ENCODE measurements at regions not wholly inside any gene's neighbourhood (a gene's known extent, or its start where the extent isn't known, plus 50 kb on each side); places are given as distances from the start of the nearest gene placed in this dataset.
"Not testable (repeated sequence)": the region's sequence is repeated elsewhere in the genome, so short reads cannot be mapped to it uniquely, and the experiment has no call there.

DNA sequence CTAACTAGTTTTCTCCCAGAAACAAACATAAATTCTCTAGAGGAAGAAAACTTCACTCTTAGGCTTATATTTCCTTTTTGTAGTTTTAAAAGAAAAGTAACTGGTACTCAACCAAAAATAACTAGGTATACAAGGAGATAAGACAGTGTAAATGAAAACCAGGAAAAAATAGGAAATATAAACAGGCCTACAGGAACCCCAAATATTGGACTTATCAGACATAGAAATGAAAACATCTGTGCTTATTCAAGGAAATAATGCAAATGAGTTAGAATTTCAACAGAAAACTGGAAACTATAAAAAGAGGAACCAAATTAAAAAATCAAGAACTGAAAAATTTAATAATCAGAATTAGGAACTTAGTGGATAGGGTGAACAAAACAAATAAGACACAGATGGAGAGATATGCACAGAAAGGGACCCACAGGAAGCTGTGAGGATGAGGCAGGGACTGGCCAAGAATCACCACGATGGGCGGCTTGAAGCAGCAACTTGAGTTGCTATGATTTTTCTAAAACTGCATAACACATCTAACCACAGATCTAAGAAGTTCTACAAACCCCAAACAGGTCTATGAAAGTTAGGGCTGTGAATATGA lies 67.5 kb upstream of the ACTRT2 start:
- no peak for DNase-seq

DNA sequence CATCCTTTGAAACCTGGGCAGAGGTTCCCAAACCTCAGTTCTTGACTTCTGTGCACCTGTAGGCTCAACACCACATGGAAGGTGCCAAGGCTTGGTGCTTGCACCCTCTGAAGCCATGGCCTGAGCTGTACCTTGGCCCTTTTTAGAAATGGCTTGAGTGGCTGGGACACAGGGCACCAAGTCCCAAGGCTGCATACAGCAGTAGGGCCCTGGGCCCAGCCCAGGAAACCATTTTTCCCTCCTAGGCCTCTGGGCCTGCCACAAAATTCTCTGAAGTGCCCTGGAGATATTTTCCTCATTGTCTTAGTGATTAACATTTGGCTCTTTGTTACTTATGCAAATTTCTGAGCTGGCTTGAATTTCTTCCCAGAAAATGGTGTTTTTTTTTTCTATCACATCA lies 65.6 kb upstream of the ACTRT2 start:
- no peak for DNase-seq

DNA sequence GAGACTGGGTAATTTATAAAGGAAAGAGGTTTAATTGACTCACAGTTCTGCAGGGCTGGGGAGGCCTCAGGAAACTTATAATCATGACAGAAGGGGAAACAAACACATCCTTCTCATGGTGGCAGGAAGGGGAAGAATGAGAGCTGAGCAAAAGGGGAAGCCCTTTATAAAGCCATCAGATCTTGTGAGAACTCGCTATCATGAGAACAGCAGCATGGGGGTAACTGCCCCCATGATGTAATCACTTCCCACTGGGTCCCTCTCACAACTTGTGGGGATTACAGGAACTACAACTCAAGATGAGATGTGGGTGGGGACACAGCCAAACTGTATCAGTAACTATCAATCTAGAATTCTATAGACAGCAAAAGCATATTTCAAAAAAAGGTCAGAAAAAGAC lies 64.7 kb upstream of the ACTRT2 start:
- no peak for DNase-seq

- no peak for DNase-seq
These were observed 63.9 kb upstream of the ACTRT2 start for GRCh38 chr1:2957329-2957728.

- not testable (repeated sequence) for DNase-seq
These were observed 61.4 kb upstream of the ACTRT2 start for GRCh38 chr1:2959881-2960280.

DNA sequence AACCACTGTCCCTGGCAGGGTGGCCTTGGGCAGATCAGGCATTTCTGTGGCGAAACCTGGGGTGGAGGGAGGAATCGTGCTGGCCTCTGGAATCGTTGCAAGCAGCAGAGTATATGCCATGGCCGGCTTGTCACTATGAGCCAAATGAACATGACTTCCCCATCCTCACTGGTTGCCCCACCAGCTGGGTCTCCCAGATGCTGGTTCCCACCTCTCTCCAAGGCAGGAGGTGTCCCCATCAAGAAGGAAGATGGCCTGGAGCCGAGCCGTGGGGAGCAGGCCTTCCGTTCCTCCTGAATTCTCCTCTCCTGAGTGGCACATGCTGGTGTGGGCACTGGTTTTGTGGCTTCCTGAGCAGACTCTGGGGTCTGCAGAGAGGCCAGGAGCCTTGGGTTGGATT lies 60.2 kb upstream of the ACTRT2 start:
- DNase-seq = no peak

- no peak for DNase-seq
These were observed 59.6 kb upstream of the ACTRT2 start for GRCh38 chr1:2961661-2962060.

DNA sequence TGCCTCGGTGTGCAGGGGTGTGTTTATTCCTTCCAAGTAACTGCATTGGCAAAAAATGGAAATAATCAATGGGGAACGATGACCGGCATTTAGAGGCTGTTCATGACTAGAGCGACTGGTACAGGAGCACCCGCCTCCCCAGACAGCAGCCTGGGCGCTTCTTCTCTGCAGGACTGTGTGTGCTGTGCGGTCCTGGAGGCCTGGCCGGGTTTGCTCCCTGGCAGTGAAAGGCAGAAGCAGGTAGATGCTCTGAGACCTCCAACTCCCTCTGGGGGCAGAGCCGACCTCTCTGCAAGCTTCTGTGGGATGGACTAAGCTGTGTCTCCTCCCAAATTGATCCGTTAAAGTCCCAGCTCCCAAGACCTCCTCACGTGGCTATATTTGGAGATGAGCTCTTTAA lies 59.2 kb upstream of the ACTRT2 start:
- no peak for DNase-seq

DNA sequence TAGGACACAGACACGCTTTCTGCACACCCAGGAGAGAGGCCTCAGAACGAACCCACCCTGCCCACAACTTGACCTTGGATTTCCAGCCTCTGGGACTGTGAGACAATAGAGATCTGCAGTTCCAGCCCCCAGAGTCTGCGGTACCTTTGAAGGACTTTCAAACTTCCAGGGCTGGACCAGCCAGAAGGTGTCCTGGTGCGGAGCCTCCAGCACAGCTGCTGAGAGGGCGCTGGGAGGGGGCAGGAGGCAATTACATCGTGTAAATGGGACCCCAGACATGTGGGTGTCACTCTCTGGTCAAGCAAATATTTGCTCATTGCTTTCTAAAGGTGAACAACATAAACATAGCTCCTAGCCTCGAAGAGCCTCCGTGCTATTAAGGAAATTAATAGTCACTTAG lies 58.7 kb upstream of the ACTRT2 start:
- DNase-seq = no peak

GRCh38 chr1:2962946-2963345 lies 58.3 kb upstream of the ACTRT2 start:
- no peak for DNase-seq

- no peak for DNase-seq
These were observed 55.6 kb upstream of the ACTRT2 start for GRCh38 chr1:2965676-2966075.

DNA sequence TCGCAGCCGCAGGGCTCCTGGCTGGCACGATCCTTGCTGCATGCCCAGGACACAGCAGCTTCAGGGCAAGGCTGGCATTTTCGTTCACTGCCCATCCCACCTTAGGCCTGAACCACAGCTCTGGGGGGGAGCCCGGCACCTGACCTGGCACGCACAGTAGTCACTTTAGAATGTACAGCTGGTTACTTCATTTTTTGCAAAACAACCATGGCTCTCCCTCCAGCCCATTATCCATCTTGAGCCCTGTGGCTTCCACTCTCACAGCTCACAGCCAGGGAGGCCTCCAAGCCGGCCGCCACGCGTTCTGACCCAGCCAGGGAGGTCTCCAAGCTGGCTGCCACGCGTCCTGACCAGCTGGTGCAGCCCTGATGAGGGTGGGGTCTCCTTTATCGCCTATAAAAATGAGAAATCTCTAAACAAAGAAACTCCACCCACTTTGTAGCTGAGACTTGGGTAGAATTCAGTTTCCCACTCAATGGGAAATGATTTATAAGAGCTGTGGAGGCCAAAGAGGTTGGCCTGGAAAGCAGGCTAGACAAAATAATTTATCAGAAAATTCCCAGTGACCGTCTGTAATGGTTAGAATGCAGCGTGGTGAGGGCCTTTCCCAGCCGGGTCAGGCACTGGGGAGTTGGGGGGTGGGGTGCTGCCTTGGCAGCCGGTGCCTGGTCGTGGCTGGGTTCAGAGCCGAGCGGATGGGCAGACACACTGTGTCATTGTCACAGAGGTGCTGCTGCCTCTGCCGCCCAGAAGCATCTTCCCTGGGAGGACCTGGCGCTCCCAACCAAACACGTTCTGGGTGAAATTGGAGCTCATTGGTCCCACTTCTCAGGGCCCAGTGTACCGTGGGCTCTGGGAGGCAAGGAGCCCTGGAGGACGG lies 54.6 kb upstream of the ACTRT2 start:
- DNase-seq = no peak

DNA sequence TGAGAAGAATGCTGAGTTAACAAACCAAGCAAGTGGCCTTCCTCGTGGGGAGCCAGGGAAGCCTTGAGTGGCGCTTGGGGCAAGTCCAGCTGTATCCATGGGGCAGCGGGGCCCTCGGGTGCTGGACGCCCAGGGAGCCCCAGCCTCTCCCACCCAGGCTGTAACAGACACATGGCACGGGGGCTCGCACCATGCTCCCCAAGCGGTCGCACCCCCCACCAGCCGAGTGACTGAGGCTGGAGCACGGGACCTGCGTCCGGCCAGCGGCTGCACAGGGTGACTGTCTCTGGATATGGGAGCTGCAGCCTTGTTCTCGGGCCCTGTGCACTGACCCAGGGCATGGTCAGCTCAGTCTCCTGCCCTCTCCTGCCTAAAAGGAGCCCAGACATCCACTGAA lies 53.9 kb upstream of the ACTRT2 start:
- no peak for DNase-seq

GRCh38 chr1:2967881-2968280 lies 53.4 kb upstream of the ACTRT2 start:
- no peak for DNase-seq

- no peak for DNase-seq
These were observed 52.8 kb upstream of the ACTRT2 start for GRCh38 chr1:2968471-2968881.

DNA sequence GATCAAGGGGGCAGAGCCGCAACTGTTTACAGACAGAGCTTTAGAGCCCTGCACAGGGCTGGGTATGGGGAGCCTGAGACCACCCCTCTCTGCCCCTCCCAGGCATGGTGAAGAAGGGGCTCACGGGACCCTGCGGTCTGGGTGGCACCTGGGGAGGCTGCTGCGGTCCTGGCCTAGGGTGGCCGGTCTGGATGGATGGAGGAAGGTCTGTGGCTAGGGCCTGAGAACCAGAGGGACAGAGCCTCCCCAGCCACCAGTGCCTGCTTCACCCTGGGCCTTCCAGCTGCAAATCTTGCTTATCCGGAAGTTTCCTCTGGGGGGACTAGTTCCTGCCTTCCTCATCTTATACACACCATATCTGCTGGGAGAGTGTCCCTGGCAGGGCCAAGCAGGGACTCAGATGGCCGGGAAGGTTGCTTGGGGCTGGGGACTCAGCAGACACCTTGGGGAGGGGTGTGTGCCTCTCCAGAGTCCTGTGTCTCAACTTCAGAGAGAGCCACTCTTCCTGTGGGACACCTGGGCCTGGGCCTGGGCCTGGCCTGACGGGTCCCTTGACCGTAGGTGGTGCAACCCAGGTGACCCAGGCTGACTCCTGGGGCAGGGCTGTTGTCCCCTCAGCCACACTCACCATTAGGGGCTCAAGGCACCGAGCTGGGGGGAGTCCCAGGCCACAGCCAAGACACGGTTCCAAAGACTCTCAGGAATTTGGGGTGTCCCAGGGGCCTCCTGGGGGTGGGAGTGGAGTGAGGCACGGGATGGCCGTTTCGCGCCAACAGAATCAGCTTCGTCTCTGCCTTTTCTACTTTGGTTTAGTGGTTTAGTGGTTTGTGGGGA lies 52.0 kb upstream of the ACTRT2 start:
- DNase-seq = no peak

DNA sequence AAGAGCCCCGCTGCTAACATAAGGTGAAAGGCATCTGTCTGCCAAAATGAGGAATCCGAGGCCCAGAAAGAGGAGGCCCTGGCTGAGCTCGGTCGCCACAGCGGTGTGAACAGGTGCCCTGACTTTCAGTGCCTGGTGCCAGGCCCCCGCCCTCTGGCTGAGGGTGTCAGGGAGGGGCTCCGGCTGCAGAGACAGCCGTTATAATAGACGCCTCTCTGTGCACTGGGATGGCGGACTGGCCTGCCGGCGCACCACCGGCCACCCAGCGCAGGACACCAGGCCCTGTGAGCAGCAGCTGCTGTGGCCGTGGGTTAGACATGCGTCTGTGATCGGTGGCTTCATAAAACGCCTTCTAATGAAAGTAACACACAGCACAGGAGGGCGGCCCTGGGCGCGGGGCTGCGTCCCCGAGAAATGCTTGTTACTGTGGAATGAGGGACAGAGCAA lies 51.4 kb upstream of the ACTRT2 start:
- DNase-seq = no peak

DNA sequence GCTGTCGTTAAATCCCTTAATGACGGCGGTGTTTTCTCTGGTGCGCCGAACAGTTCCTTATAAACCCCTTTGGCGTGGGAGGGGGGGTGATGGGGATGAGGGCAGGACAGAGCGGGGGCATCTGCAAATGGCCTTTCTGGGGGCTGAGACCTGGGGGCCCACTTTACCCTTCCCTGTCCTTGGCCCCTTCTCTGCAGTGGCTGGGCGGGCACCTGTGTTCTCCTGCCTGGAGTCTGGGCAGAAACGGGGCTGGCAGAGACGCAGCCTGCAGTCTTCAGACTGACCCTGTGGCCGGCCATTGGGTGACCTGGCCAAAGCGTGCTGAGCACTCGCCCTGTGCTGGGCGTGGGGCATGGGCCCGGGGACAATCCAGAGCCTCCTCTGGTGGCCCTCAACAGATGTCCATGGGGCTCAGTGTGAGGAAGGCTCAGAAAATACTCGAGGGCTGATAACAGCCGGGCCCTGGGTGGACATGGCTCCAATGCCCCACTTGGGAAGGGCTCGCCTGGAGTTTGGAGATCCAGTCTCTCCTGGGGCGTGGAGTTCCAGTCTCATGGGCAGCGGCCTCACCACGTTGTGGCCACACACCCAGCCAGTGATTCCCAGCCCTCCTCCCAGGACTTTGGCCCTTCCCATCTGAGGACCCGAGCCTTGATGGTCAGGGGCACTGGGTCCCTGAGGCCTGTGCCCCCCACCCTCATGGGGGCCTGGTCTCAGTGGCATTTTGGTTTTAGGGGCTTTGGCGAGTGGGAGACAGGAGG lies 50.8 kb upstream of the ACTRT2 start:
- DNase-seq = no peak

GRCh38 chr1:2971101-2971501 lies 50.2 kb upstream of the ACTRT2 start:
- no peak for DNase-seq

All from fibroblast of skin of back (primary cell).